ENCODE measurements at regions not wholly inside any gene's neighbourhood (a gene's known extent, or its start where the extent isn't known, plus 50 kb on each side); places are given as distances from the start of the nearest gene placed in this dataset.

DNA sequence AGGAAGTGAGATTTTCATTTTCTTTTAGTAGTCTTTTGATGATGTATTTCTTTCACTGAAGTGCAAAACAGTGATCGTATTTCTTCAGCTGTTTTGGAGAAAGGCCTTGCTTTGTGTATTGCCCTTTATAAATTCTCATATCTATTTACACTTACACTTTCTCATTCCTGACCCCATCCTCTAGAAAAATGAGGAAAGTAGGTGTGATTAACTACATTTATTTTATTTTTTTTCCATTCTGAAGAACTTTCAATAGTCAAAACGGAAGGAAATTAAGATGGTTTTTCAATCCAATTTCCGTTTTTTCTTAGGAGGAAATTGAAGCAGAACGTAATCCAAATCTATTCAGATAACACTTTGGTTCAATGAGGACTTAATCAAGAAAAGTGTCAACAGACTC is 188.1 kb downstream of the SLITRK5 start:
- TF ChIP-seq, protein P1, sequence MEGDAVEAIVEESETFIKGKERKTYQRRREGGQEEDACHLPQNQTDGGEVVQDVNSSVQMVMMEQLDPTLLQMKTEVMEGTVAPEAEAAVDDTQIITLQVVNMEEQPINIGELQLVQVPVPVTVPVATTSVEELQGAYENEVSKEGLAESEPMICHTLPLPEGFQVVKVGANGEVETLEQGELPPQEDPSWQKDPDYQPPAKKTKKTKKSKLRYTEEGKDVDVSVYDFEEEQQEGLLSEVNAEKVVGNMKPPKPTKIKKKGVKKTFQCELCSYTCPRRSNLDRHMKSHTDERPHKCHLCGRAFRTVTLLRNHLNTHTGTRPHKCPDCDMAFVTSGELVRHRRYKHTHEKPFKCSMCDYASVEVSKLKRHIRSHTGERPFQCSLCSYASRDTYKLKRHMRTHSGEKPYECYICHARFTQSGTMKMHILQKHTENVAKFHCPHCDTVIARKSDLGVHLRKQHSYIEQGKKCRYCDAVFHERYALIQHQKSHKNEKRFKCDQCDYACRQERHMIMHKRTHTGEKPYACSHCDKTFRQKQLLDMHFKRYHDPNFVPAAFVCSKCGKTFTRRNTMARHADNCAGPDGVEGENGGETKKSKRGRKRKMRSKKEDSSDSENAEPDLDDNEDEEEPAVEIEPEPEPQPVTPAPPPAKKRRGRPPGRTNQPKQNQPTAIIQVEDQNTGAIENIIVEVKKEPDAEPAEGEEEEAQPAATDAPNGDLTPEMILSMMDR (tag by site-specific recombination; IDR thresholded peaks at IDR 0.05), result no peak
- TF ChIP-seq ZIC2 (tag by site-specific recombination; IDR thresholded peaks at IDR 0.05), result no peak
- no peak for TF ChIP-seq ZNF785 (tag by site-specific recombination; IDR thresholded peaks at IDR 0.05)
- no peak for TF ChIP-seq PRDM1 (tag by site-specific recombination; IDR thresholded peaks at IDR 0.05)
- no peak for TF ChIP-seq ZNF639 (tag by site-specific recombination; IDR thresholded peaks at IDR 0.05)
- TF ChIP-seq ZNF169 (tag by site-specific recombination; IDR thresholded peaks at IDR 0.05), result no peak
- TF ChIP-seq, protein P2, sequence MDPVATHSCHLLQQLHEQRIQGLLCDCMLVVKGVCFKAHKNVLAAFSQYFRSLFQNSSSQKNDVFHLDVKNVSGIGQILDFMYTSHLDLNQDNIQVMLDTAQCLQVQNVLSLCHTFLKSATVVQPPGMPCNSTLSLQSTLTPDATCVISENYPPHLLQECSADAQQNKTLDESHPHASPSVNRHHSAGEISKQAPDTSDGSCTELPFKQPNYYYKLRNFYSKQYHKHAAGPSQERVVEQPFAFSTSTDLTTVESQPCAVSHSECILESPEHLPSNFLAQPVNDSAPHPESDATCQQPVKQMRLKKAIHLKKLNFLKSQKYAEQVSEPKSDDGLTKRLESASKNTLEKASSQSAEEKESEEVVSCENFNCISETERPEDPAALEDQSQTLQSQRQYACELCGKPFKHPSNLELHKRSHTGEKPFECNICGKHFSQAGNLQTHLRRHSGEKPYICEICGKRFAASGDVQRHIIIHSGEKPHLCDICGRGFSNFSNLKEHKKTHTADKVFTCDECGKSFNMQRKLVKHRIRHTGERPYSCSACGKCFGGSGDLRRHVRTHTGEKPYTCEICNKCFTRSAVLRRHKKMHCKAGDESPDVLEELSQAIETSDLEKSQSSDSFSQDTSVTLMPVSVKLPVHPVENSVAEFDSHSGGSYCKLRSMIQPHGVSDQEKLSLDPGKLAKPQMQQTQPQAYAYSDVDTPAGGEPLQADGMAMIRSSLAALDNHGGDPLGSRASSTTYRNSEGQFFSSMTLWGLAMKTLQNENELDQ (tag by site-specific recombination; IDR thresholded peaks at IDR 0.05; ENCODE audit: low read depth), result no peak
- TF ChIP-seq SETDB1 (IDR thresholded peaks at IDR 0.05; ENCODE audit: insufficient read length, low read length), result no peak
- TF ChIP-seq KLF16 (tag by site-specific recombination; IDR thresholded peaks at IDR 0.05), result no peak
- no peak for TF ChIP-seq ZBTB48 (tag by site-specific recombination; IDR thresholded peaks at IDR 0.05)
- no peak for TF ChIP-seq ZNF580 (tag by site-specific recombination; IDR thresholded peaks at IDR 0.05)
- no peak for TF ChIP-seq ZNF24 (tag by site-specific recombination; IDR thresholded peaks at IDR 0.05)
- no peak for TF ChIP-seq PRDM4 (tag by site-specific recombination; IDR thresholded peaks at IDR 0.05)
- TF ChIP-seq RBAK (tag by site-specific recombination; IDR thresholded peaks at IDR 0.05), result no peak

Data from HEK293 (cell line).